Esophagus (tissue), 2 donors: ENCODE measurements at regions not wholly inside any gene's neighbourhood (a gene's known extent, or its start where the extent isn't known, plus 50 kb on each side); places are given as distances from the start of the nearest gene placed in this dataset.

Experiments
- H3K27ac ChIP-seq, 2 donors: one replicate each; pipeline ENCODE4 v1.5.1; 2013; ENCODE audit warnings: low read depth in 2 of 2, mild to moderate bottlenecking in 2 of 2, inconsistent platforms in 1 of 2, low read length in 1 of 2, moderate library complexity in 1 of 2
- H3K27me3 ChIP-seq, 2 donors: one replicate each; pipeline ENCODE4 v1.6.1; 2013; ENCODE audit warnings: low read length in 2 of 2, control low read depth in 1 of 2, mild to moderate bottlenecking in 1 of 2; ENCODE audit not compliant: insufficient read depth in 2 of 2, control insufficient read depth in 1 of 2
- H3K36me3 ChIP-seq, 2 donors: one replicate each; pipeline ENCODE4 v1.6.1; 2013; ENCODE audit warnings: low read length in 1 of 2; ENCODE audit not compliant: control insufficient read depth in 2 of 2, insufficient read depth in 2 of 2
- H3K4me1 ChIP-seq, 2 donors: one replicate each; pipeline ENCODE4 v1.6.1; 2013; ENCODE audit warnings: low read length in 1 of 2; ENCODE audit not compliant: control insufficient read depth in 2 of 2, insufficient read depth in 2 of 2
- H3K4me3 ChIP-seq, 2 donors: one replicate each; pipeline ENCODE4 v1.5.1; 2013; ENCODE audit warnings: low read length in 2 of 2, mild to moderate bottlenecking in 2 of 2, low read depth in 1 of 2, moderate library complexity in 1 of 2
- H3K9me3 ChIP-seq, 2 donors: one replicate each; pipeline ENCODE4 v1.6.1; 2013; ENCODE audit warnings: mild to moderate bottlenecking in 2 of 2, low read depth in 1 of 2, low read length in 1 of 2, moderate library complexity in 1 of 2; ENCODE audit not compliant: control insufficient read depth in 2 of 2, insufficient read depth in 1 of 2
- WGBS, 2 donors: extraction: QIAGEN DNeasy Blood & Tissue Kit; methylation state at CpG; one replicate each; pipeline ENCODE4 v1.1.7; 2013; 5-methylcytosine and 5-hydroxymethylcytosine counted together
- donor health status: healthy with polysubstance abuse.
- donor health status: Bipolar disorder and iron deficiency.

DNA sequence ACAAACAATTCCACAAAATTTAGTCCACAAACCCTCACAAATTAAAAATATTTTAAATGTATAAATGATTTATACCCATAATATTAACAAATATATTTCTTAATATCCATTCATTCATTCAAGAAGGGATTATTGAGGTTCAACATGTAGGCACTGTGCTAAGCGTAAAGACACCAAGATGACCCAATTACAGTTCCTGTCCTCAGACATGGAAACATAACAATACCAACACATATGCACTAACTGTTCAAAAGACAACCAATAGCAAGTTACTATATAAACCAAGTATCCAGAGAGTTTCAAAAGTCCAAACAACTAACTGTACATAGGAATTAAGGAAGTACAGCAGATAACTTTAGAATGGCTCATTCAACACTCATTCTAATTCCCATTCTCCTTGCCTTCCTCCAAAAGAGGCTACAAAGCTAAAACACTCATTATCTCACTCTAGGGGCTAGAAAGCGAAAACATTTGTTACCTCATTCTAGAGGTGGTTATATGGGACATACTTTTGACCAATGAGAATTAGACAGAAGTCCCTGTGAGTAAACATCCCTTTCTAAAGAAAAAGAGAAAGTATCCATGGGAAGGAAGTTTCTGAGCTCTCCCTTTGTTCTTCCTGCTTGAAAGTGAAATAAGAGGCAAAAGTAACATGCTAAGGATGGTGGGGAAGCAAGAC lies 292.4 kb downstream of the ZEB2 start:
- no peaks in the 10 kb centered on the region for H3K9me3 ChIP-seq
- WGBS, 2 donors = 92 to 98% methylated on average over 2 of the region's 2 CpGs
- no peaks in the 10 kb centered on the region for H3K36me3 ChIP-seq
- H3K27me3 ChIP-seq = no peaks in the 10 kb centered on the region
- no peaks in the 10 kb centered on the region for H3K4me1 ChIP-seq
- no peak overlapping the region for H3K27ac ChIP-seq
- no peak overlapping the region for H3K4me3 ChIP-seq

DNA sequence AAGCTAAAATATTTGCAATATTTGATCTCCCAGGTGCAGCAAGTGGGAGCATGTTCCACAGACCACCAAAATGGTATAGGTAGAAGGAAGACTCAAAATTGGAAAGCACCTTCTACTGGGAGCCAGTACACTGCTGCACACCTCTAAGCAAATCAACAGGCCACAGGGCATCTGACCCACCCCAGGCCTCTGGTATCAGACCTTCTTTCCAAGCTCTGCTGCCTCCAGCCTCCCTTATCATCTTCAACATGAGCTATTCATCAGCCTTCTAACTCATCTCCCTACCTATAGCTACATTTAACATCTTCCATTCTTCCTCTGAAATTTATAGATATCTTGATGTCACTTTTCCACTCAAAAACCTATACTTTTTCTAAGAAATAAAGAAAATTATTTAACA lies 294.8 kb downstream of the ZEB2 start:
- H3K27me3 ChIP-seq = no peaks in the 10 kb centered on the region
- H3K36me3 ChIP-seq = no peaks in the 10 kb centered on the region
- no peaks in the 10 kb centered on the region for H3K4me1 ChIP-seq
- no peak overlapping the region for H3K4me3 ChIP-seq
- no peaks in the 10 kb centered on the region for H3K9me3 ChIP-seq
- no peak overlapping the region for H3K27ac ChIP-seq

DNA sequence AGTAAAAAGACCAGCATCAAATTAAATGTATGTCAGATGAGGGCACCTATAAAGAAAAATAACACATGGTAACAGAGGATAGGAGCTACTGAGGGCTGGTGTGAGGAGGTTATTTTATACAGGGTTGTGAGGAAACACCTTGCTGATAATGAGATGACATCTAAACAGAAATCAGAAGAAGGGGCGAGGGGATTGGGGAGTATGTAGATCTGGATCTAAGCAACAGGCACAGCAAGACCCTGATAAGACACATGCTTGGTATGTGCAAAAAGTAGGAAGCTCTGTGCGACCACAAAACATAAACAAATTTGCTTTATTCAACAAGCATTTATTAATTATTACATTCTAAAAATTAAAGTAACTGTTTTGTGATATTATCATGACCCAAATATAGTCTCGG lies 295.4 kb downstream of the ZEB2 start:
- H3K27ac ChIP-seq = no peak overlapping the region
- 93 to 97% methylated on average over 3 of the region's 3 CpGs for WGBS, 2 donors
- H3K4me1 ChIP-seq = no peaks in the 10 kb centered on the region
- no peaks in the 10 kb centered on the region for H3K9me3 ChIP-seq
- no peaks in the 10 kb centered on the region for H3K27me3 ChIP-seq
- H3K36me3 ChIP-seq = no peaks in the 10 kb centered on the region
- H3K4me3 ChIP-seq = no peak overlapping the region

DNA sequence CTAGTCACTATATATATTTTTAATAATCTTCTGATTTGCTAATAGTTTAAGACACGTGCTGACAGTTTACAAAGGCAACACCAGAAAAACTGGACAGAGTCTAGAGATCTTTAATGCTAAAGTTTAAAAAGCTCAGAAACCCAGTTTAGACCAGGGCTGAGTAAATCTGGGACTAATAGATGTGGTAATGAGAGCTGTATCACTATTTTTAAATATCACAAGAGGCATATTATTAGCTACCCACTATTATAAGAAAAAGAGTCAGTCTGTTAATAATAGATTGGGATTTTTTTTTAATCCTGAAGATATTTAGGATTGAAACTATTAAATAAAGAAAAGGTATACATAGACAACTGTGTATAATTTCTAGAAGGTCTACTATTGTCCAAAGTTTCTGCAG lies 299.9 kb downstream of the ZEB2 start:
- H3K9me3 ChIP-seq = no peaks in the 10 kb centered on the region

DNA sequence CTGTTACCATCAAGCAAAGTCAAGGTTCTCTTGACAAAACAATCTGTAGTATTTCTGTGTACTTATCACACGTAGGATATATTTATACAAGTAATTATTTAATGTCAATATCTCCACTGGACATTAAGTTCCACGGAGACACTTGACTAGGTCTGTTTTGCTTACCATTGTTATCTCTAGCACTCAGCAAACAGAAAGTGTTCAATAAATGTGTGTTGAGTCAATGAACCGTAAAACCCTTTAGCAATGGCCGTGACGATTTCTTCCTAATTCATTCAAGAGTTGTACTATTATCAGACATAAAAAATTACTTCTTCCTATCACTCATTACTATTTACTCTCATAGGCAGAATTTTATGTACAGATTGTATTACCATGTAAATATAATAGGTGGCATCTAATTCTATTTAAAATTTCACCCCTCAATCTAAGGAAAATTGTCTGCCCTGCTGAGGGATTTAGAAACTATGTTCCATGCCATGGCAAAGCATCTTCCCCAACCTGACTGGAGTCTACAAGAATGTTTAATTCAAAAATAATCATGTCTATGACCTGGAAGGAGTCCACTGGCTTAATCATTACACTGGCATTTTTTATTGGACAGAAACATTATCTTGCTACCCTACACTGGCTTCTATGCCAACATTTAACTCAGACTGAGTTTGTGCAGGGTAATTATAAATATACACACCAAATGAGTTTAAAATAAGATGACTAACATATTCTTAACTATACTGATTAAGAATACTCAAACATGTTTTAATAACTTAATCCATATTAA lies 301.9 kb downstream of the ZEB2 start:
- Histone ChIP-seq H3K27me3 (no peaks in the 10 kb centered on the region), H3K36me3 (no peaks in the 10 kb centered on the region)
- 71 to 77% methylated on average over 5 of the region's 5 CpGs for WGBS, 2 donors

More for the DNA sequence above, 299.9 kb downstream of the ZEB2 start:
- Histone ChIP-seq H3K36me3 (no peaks in the 10 kb centered on the region), H3K4me1 (no peaks in the 10 kb centered on the region), H3K27me3 (no peaks in the 10 kb centered on the region), H3K4me3 (no peak overlapping the region), H3K27ac (no peak overlapping the region)
- WGBS, 2 donors = 79 to 89% methylated on average over 1 of the region's 1 CpG

DNA sequence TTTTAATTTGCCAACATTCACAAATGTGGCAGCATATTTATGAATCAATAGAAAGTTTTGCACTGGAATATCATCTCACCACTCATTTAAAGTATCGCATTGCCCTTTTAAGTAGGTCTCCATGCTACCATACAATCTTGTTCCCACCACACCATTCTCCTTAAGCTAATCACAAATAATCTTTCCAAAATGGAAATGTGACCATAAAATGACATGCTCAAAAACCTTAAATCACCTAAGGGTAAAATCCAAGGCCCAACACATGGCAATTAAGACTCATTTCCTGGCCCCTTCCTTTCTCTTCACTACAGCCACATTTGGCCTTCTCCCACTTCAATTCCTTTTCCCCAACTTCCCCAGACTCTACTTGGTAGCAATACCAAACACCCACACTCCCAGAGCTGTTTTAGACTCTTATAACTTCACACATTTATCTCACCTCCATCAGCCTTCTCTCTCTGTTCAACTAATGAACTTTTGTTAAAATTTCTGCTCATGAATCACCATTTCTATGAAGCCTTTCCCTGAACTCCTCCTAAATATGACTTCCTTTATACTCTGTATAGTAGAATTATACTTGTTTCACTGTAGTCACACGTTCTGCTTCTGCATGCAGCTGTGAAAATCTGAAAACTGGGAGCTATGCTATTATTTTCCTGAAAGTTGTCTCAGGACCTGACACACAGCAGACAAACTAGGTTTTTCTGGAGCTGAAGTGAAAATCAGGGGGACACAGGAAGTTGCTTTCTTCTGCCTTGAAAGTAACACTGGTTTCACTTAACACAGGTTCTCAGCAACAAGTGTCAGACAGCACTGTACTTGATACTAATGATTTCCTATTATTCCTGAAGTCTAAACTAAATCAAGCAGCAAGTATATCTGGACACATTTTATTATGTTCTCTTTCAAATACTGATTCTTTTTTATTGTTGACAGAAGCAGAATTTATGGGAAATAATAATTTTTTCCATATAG lies 303.9 kb downstream of the ZEB2 start:
- no peaks in the 10 kb centered on the region for H3K4me1 ChIP-seq
- H3K27ac ChIP-seq = no peak overlapping the region
- H3K9me3 ChIP-seq = no peaks in the 10 kb centered on the region
- H3K27me3 ChIP-seq = no peaks in the 10 kb centered on the region
- H3K4me3 ChIP-seq = no peak overlapping the region
- H3K36me3 ChIP-seq = peaks cover 0 to 3% of the 10 kb centered on the region in 2 donors
- 77 to 78% methylated on average over 2 of the region's 2 CpGs for WGBS, 2 donors

More for the DNA sequence above, 301.9 kb downstream of the ZEB2 start:
- no peaks in the 10 kb centered on the region for H3K4me1 ChIP-seq
- H3K27ac ChIP-seq = no peak overlapping the region
- H3K4me3 ChIP-seq = no peak overlapping the region
- no peaks in the 10 kb centered on the region for H3K9me3 ChIP-seq

DNA sequence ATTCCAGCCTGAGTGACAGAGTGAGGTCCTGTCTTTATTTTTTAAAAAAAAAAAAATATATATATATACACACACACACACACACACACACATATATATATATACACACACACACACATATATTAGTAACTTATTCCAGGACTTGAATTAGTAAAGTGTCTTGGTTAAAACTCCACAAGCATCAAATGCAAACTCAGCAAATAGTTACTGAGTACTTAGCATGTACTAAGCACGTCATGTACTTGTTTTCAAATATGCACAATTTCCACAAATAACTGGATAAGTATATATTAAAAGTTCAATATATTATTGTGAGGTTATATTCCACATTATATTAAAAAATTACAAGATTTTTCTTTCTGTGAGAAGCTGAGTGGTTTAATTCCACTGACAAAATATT lies 304.7 kb downstream of the ZEB2 start:
- 92 to 95% methylated on average over 1 of the region's 1 CpG for WGBS, 2 donors
- H3K4me3 ChIP-seq = no peak overlapping the region

DNA sequence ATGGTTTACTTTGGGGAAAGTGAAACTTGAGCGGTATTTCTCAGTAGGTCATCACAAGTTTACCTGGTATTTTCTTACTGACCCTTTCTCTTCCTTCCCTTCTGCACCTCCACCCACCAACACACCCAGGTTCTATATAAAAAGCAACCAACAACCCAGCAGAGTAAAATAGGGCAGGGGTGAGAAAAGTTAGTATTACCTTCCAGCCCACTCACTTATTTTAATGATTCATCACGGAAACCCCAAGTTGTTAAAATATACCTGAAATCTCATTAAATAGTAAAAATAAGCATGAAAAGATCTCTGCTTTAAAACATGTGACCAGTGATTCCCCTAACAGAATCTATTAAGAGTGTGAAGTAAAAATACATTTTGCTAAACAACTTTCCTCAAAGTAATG lies 306.1 kb downstream of the ZEB2 start:
- H3K27ac ChIP-seq = no peak overlapping the region
- 83 to 90% methylated on average over 2 of the region's 2 CpGs for WGBS, 2 donors
- H3K9me3 ChIP-seq = no peaks in the 10 kb centered on the region
- H3K4me3 ChIP-seq = no peak overlapping the region
- H3K36me3 ChIP-seq = peaks cover 0 to 4% of the 10 kb centered on the region in 2 donors
- H3K27me3 ChIP-seq = no peaks in the 10 kb centered on the region
- no peaks in the 10 kb centered on the region for H3K4me1 ChIP-seq

More for the DNA sequence above, 304.7 kb downstream of the ZEB2 start:
- H3K9me3 ChIP-seq = no peaks in the 10 kb centered on the region
- H3K27me3 ChIP-seq = no peaks in the 10 kb centered on the region
- peaks cover 0 to 4% of the 10 kb centered on the region in 2 donors for H3K36me3 ChIP-seq
- H3K4me1 ChIP-seq = no peaks in the 10 kb centered on the region
- H3K27ac ChIP-seq = no peak overlapping the region

DNA sequence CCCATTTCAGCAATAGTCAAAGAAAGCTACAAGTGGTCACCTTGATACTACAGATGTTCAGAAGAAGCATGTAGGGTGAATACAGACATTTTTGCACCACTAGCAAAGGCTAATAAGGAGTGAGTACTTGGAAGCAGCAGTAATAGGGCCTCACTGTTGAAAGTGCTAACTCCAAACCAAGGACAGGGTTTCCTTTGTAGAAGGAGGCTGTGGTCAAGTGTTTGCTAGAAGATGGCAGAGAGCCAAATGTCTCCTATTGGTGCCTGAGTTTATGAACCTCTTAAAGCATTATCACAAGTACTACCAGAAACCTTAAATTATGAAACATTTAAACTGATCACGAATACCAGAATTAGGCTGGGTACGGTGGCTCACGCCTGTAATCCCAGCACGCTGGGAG lies 308.1 kb downstream of the ZEB2 start:
- H3K27me3 ChIP-seq = no peaks in the 10 kb centered on the region
- H3K36me3 ChIP-seq = peaks cover 0 to 4% of the 10 kb centered on the region in 2 donors
- 98% methylated on average over 4 of the region's 4 CpGs for WGBS, 2 donors
- no peaks in the 10 kb centered on the region for H3K4me1 ChIP-seq
- no peak overlapping the region for H3K27ac ChIP-seq
- H3K9me3 ChIP-seq = no peaks in the 10 kb centered on the region
- H3K4me3 ChIP-seq = no peak overlapping the region
